H9 (cell line): ENCODE measurements at regions not wholly inside any gene's neighbourhood (a gene's known extent, or its start where the extent isn't known, plus 50 kb on each side); places are given as distances from the start of the nearest gene placed in this dataset.

Experiments used
- DNase-seq: peaks from one replicate; pipeline ENCODE4 v3.0.0-alpha.2; 2017
- H2AFZ ChIP-seq: one replicate; pipeline ENCODE4 v1.6.1; 2013; ENCODE audit warnings: mild to moderate bottlenecking, low read length, control low read depth, moderate library complexity
- H2AK5ac ChIP-seq: 2 replicates; pipeline ENCODE4 v1.6.1; 2013; ENCODE audit warnings: low read length, control low read depth, mixed read lengths; ENCODE audit not compliant: insufficient read length
- H2BK120ac ChIP-seq: one replicate; pipeline ENCODE4 v1.6.1; 2013; ENCODE audit warnings: low read depth, mild to moderate bottlenecking, low read length, control low read depth, inconsistent platforms; ENCODE audit not compliant: poor library complexity, severe bottlenecking
- H2BK12ac ChIP-seq: 2 replicates; pipeline ENCODE4 v1.6.1; 2013; ENCODE audit warnings: low read length, control low read depth, mixed read lengths, low read depth; ENCODE audit not compliant: insufficient read length
- H2BK15ac ChIP-seq: 2 replicates; pipeline ENCODE4 v1.6.1; 2013; ENCODE audit warnings: low read depth, low read length, control low read depth
- H2BK20ac ChIP-seq: one replicate; pipeline ENCODE4 v1.6.1; 2013; ENCODE audit warnings: low read depth, mild to moderate bottlenecking, low read length, control low read depth, inconsistent platforms; ENCODE audit not compliant: poor library complexity, severe bottlenecking
- H2BK5ac ChIP-seq: 2 replicates; pipeline ENCODE4 v1.6.1; 2013; ENCODE audit warnings: low read length, control low read depth, mixed read lengths; ENCODE audit not compliant: insufficient read length
- H3K14ac ChIP-seq: 2 replicates; pipeline ENCODE4 v1.6.1; 2013; ENCODE audit warnings: low read length, control low read depth; ENCODE audit not compliant: insufficient read depth
- H3K18ac ChIP-seq: 2 replicates; pipeline ENCODE4 v1.6.1; 2013; ENCODE audit warnings: low read depth, mild to moderate bottlenecking, mixed read lengths, low read length, control low read depth; ENCODE audit not compliant: insufficient read length
- H3K23ac ChIP-seq: 2 replicates; pipeline ENCODE4 v1.6.1; 2013; ENCODE audit warnings: low read length, control low read depth, mixed read lengths, low read depth; ENCODE audit not compliant: insufficient read length
- H3K23me2 ChIP-seq: 2 replicates; pipeline ENCODE4 v1.6.1; 2013; ENCODE audit warnings: low read depth, mild to moderate bottlenecking, mixed read lengths, low read length, control low read depth; ENCODE audit not compliant: insufficient read length, poor library complexity, severe bottlenecking
- H3K27ac ChIP-seq: 2 replicates; pipeline ENCODE4 v1.5.1; 2013; ENCODE audit warnings: low read length, control low read depth, mixed read lengths, low read depth; ENCODE audit not compliant: insufficient read length
- H3K27me3 ChIP-seq: 2 replicates; pipeline ENCODE4 v1.6.1; 2013; ENCODE audit warnings: low read length, control low read depth, inconsistent platforms; ENCODE audit not compliant: insufficient read depth
- H3K4ac ChIP-seq: 2 replicates; pipeline ENCODE4 v1.6.1; 2013; ENCODE audit warnings: low read depth, mild to moderate bottlenecking, control low read depth, inconsistent platforms, low read length, moderate library complexity
- H3K4me1 ChIP-seq: 2 replicates; pipeline ENCODE4 v1.6.1; 2013; ENCODE audit warnings: low read length, control low read depth, inconsistent platforms; ENCODE audit not compliant: insufficient read depth
- H3K4me2 ChIP-seq: 2 replicates; pipeline ENCODE4 v1.6.1; 2013; ENCODE audit warnings: low read length, control low read depth, mixed read lengths; ENCODE audit not compliant: insufficient read length, insufficient read depth
- H3K56ac ChIP-seq: 2 replicates; pipeline ENCODE4 v1.6.1; 2013; ENCODE audit warnings: low read depth, mild to moderate bottlenecking, mixed read lengths, low read length, control low read depth; ENCODE audit not compliant: insufficient read length
- H3K79me1 ChIP-seq: 2 replicates; pipeline ENCODE4 v1.6.1; 2013; ENCODE audit warnings: low read depth, mild to moderate bottlenecking, moderate library complexity, low read length, control low read depth, inconsistent platforms; ENCODE audit not compliant: insufficient read depth, poor library complexity, severe bottlenecking
- H3K79me2 ChIP-seq: 2 replicates; pipeline ENCODE4 v1.6.1; 2013; ENCODE audit warnings: low read length, control low read depth, inconsistent platforms; ENCODE audit not compliant: insufficient read depth
- H3K9ac ChIP-seq: 2 replicates; pipeline ENCODE4 v1.6.1; 2013; ENCODE audit warnings: low read length, control low read depth, mixed read lengths; ENCODE audit not compliant: insufficient read length; ENCODE audit errors: extremely low read depth
- H3K9me3 ChIP-seq: one replicate; pipeline ENCODE4 v1.6.1; 2013; ENCODE audit warnings: low read depth, low read length, inconsistent platforms; ENCODE audit not compliant: control insufficient read depth
- H3T11ph ChIP-seq: one replicate; pipeline ENCODE4 v1.6.1; 2013; ENCODE audit warnings: mild to moderate bottlenecking, low read length, control low read depth, inconsistent platforms
- H4K20me1 ChIP-seq: one replicate; pipeline ENCODE4 v1.6.1; 2013; ENCODE audit not compliant: control insufficient read depth, insufficient read length, insufficient read depth
- H4K5ac ChIP-seq: 2 replicates; pipeline ENCODE4 v1.6.1; 2013; ENCODE audit warnings: low read depth, mild to moderate bottlenecking, mixed read lengths, low read length, control low read depth; ENCODE audit not compliant: insufficient read length
- H4K8ac ChIP-seq: replicated peaks from 2 replicates; pipeline ENCODE4 v1.6.1; 2013; ENCODE audit warnings: low read length, control low read depth, mixed read lengths, low read depth; ENCODE audit not compliant: insufficient read length
- H4K91ac ChIP-seq: 2 replicates; pipeline ENCODE4 v1.6.1; 2013; ENCODE audit warnings: low read depth, mild to moderate bottlenecking, moderate library complexity, mixed read lengths, low read length, control low read depth; ENCODE audit not compliant: insufficient read length
- H3K27ac Mint-ChIP-seq, 3 experiments: 2 replicates in 2 of 3; 3 replicates in 1 of 3; pipeline ENCODE4 v1.8.0; 2020 to 2021; ENCODE audit warnings: mixed read lengths in 3 of 3, mild to moderate bottlenecking in 1 of 3, moderate library complexity in 1 of 3
- H3K27me3 Mint-ChIP-seq: 2 replicates; pipeline ENCODE4 v1.8.0; 2021; ENCODE audit warnings: low read depth, mild to moderate bottlenecking, moderate library complexity, mixed read lengths
- H3K36me3 Mint-ChIP-seq, 3 experiments: 2 replicates in 2 of 3; 3 replicates in 1 of 3; pipeline ENCODE4 v1.8.0; 2020 to 2021; ENCODE audit warnings: low read depth in 3 of 3, mixed read lengths in 3 of 3; ENCODE audit not compliant: insufficient read depth in 1 of 3
- H3K4me1 Mint-ChIP-seq, 2 experiments: 2 replicates each; pipeline ENCODE4 v1.8.0; 2020; ENCODE audit warnings: mixed read lengths in 2 of 2
- H3K4me3 Mint-ChIP-seq, 2 experiments: 2 replicates in 1 of 2; 3 replicates in 1 of 2; pipeline ENCODE4 v1.8.0; 2020 to 2021; ENCODE audit warnings: mild to moderate bottlenecking in 2 of 2, mixed read lengths in 2 of 2, moderate library complexity in 1 of 2
- H3K9me3 Mint-ChIP-seq, 2 experiments: 2 replicates in 1 of 2; 3 replicates in 1 of 2; pipeline ENCODE4 v1.8.0; 2020; ENCODE audit warnings: mild to moderate bottlenecking in 2 of 2, mixed read lengths in 2 of 2, moderate library complexity in 1 of 2
- WGBS: extraction: QIAGEN DNeasy Blood & Tissue Kit; methylation state at CpG from one replicate; pipeline ENCODE4 v1.1.7; 2013; ENCODE audit warnings: missing lambda C conversion rate, low lambda C conversion rate, mixed read lengths; ENCODE audit not compliant: insufficient read length; ENCODE audit errors: extremely low coverage; 5-methylcytosine and 5-hydroxymethylcytosine counted together
- TF ChIP-seq, protein P1 (sequence below): fragments of 200-600 bp; sonication (generic); conservative IDR thresholded peaks from 3 replicates; pipeline ENCODE4 v1.8.0; 2021; ENCODE audit warnings: antibody characterized with exemption, mild to moderate bottlenecking

DNA sequence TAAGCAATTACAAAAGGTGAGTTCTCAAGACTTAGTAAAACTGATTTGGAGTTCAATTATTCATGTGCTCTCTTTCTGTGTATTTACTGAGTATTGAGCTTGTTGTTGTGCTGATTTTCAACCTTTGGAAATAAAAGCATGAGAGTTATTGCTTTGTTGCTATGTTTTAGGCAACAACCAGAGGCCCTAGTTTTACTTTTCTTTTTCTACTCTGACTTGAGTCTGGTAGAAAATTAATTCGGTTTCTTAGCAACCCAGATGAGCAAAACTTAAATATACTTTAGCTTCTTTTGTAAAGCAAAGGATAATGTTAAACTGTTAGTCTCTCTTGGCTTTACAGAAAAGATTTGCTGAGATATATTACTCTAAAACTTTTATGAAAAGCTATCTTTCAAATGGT is 66.4 kb upstream of the SCIN start:
- 0 out of 7 replicates have a peak overlapping the region, but pooled peaks of 2 of the 3 experiments have one; percentile 18 to 63 for H3K27ac Mint-ChIP-seq
- no peak overlapping the region for H3K27ac ChIP-seq
- no peaks in the 10 kb centered on the region for H3K79me2 ChIP-seq

More for the DNA sequence above, 66.4 kb upstream of the SCIN start:
- no peak overlapping the region for H3K4me2 ChIP-seq
- H3K18ac ChIP-seq, result no peak overlapping the region
- no peaks in the 10 kb centered on the region; the same call in 1 of the 2 replicates for H3K27me3 Mint-ChIP-seq
- H2BK15ac ChIP-seq, result no peak overlapping the region
- H3K9me3 Mint-ChIP-seq, result peaks cover under 1 to 6% of the 10 kb centered on the region in 2 experiments; a peak in 4 of 5 replicates
- no peak overlapping the region for H4K5ac ChIP-seq
- H2BK12ac ChIP-seq, result no peak overlapping the region
- no peak overlapping the region for H2AK5ac ChIP-seq
- no peak overlapping the region for H3K56ac ChIP-seq
- H3K14ac ChIP-seq, result no peak overlapping the region
- H3K23ac ChIP-seq, result no peak overlapping the region
- H4K20me1 ChIP-seq, result no peaks in the 10 kb centered on the region
- WGBS, result no CpG with 5 or more reads among the region's 1 CpG
- H3K36me3 Mint-ChIP-seq, result peaks cover 0 to 6% (median 2%) of the 10 kb centered on the region in 3 experiments; a peak in 5 of 7 replicates
- H3T11ph ChIP-seq, result peak overlapping the region; percentile 36
- H4K91ac ChIP-seq, result no peak overlapping the region
- no peak overlapping the region for H3K9ac ChIP-seq
- peaks cover 8 to 10% of the 10 kb centered on the region in 2 experiments for H3K4me1 Mint-ChIP-seq
- no peak overlapping the region for H2BK5ac ChIP-seq
- peak overlapping the region; percentile 45 for H2BK20ac ChIP-seq
- DNase-seq, result no peak
- H2BK120ac ChIP-seq, result no peak overlapping the region
- H3K9me3 ChIP-seq, result no peaks in the 10 kb centered on the region
- no peaks in the 10 kb centered on the region for H3K27me3 ChIP-seq
- no peak overlapping the region for H3K4me3 Mint-ChIP-seq
- H2AFZ ChIP-seq, result no peak overlapping the region
- H3K4ac ChIP-seq, result no peak overlapping the region
- no peaks in the 10 kb centered on the region; the same call in 1 of the 2 replicates for H3K4me1 ChIP-seq
- H3K79me1 ChIP-seq, result no peaks in the 10 kb centered on the region
- TF ChIP-seq, protein P1, sequence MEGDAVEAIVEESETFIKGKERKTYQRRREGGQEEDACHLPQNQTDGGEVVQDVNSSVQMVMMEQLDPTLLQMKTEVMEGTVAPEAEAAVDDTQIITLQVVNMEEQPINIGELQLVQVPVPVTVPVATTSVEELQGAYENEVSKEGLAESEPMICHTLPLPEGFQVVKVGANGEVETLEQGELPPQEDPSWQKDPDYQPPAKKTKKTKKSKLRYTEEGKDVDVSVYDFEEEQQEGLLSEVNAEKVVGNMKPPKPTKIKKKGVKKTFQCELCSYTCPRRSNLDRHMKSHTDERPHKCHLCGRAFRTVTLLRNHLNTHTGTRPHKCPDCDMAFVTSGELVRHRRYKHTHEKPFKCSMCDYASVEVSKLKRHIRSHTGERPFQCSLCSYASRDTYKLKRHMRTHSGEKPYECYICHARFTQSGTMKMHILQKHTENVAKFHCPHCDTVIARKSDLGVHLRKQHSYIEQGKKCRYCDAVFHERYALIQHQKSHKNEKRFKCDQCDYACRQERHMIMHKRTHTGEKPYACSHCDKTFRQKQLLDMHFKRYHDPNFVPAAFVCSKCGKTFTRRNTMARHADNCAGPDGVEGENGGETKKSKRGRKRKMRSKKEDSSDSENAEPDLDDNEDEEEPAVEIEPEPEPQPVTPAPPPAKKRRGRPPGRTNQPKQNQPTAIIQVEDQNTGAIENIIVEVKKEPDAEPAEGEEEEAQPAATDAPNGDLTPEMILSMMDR, result no peak
- no peaks in the 10 kb centered on the region for H3K23me2 ChIP-seq
- H4K8ac ChIP-seq, result no peak overlapping the region
